ENCODE measurements at regions not wholly inside any gene's neighbourhood (a gene's known extent, or its start where the extent isn't known, plus 50 kb on each side); places are given as distances from the start of the nearest gene placed in this dataset.

- WGBS, result 73% methylated on average over 3 of the region's 3 CpGs
- H3K27ac ChIP-seq (ENCODE audit: low read depth), result no peak overlapping the region
These were observed 1318.5 kb downstream of the PCDH9 start for GRCh38 chr13:65911546-65912193.

GRCh38 chr13:65909501-65909900 lies 1320.6 kb downstream of the PCDH9 start:
- no peaks in the 10 kb centered on the region for H3K36me3 ChIP-seq (ENCODE audit: insufficient read depth)
- DNase-seq (ENCODE audit: extremely low spot score), result no peak
- WGBS, result 96% methylated on average over 1 of the region's 1 CpG
- H3K4me1 ChIP-seq (ENCODE audit: insufficient read depth), result no peaks in the 10 kb centered on the region
- no peak overlapping the region for H3K27ac ChIP-seq (ENCODE audit: low read depth)
- H3K4me3 ChIP-seq (ENCODE audit: low read depth, low read length), result no peak overlapping the region

More at GRCh38 chr13:65911546-65912193, 1318.5 kb downstream of the PCDH9 start:
- Histone ChIP-seq H3K4me3 (ENCODE audit: low read depth, low read length) (no peak overlapping the region), H3K4me1 (ENCODE audit: insufficient read depth) (no peaks in the 10 kb centered on the region), H3K36me3 (ENCODE audit: insufficient read depth) (no peaks in the 10 kb centered on the region)
- DNase-seq (ENCODE audit: extremely low spot score), result no peak

DNA sequence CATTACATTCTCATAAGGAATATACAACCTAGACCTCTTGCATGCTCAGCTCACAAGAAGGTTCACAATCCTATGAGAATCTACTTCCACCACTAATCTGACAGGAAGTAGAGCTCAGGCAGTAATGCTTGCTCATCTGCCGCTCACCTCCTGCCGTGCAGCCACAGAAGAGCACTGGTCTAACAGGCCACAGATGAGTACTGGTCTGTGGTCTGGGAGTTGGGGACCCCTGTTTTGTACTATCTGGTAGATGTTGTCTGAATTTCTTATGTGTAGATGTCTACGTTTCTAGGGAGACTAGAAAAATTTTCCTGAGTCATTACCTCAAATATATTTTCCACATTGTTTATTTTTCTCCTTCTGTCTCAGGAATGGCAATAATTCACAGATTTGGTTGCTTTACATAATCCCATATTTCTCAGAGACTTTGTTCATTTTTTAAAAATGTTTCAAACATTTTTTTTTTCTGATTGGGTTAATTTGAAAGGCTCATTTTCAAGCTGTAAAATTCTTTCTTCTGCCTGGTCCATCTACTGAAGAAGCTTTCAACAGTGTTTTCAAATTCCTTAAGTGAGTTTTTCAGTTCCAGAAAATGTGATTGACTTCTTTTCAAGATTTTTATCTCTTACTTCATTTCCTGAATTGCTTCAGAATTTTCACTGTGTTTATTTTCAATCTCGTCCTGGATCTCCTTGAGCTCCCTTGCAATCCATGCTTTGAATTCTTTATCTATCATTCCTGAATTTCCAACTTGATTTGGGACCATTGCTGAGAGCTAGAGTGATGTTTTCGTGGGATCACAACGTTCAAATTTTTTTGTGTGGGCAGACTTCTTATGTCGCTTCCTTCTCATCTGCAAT lies 1322.2 kb downstream of the PCDH9 start:
- WGBS, result 89% methylated on average over 7 of the region's 7 CpGs
- no peaks in the 10 kb centered on the region for H3K36me3 ChIP-seq (ENCODE audit: insufficient read depth)
- DNase-seq (ENCODE audit: extremely low spot score), result no peak
- no peaks in the 10 kb centered on the region for H3K4me1 ChIP-seq (ENCODE audit: insufficient read depth)
- H3K4me3 ChIP-seq (ENCODE audit: low read depth, low read length), result no peak overlapping the region
- H3K27ac ChIP-seq (ENCODE audit: low read depth), result no peak overlapping the region

DNA sequence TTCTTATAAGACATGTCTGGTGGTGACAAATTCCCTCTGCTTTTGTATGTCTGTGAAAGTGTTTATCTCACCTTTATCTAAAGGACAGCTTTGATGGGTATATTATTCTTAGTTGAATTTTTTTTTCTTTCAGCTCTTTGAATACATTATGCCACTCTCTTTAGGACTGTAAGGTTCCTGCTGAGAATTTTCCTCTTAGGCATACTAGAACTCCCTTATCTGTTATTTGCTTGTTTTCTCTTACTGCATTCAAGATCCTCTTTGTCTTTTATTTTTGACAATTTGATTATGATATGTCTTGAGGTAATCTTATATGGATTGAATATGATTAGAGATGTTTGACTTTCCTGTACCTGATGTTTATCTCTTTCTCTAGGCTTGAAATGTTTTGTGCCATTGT lies 1328.4 kb downstream of the PCDH9 start:
- Histone ChIP-seq H3K36me3 (ENCODE audit: insufficient read depth) (no peaks in the 10 kb centered on the region), H3K4me1 (ENCODE audit: insufficient read depth) (no peaks in the 10 kb centered on the region), H3K27ac (ENCODE audit: low read depth) (no peak overlapping the region), H3K4me3 (ENCODE audit: low read depth, low read length) (no peak overlapping the region)
- no peak for DNase-seq (ENCODE audit: extremely low spot score)

- H3K36me3 ChIP-seq (ENCODE audit: insufficient read depth), result no peaks in the 10 kb centered on the region
- 90% methylated on average over 2 of the region's 2 CpGs for WGBS
- H3K4me1 ChIP-seq (ENCODE audit: insufficient read depth), result no peaks in the 10 kb centered on the region
- no peak for DNase-seq (ENCODE audit: extremely low spot score)
- H3K27ac ChIP-seq (ENCODE audit: low read depth), result no peak overlapping the region
- H3K4me3 ChIP-seq (ENCODE audit: low read depth, low read length), result no peak overlapping the region
These were observed 1336.1 kb downstream of the PCDH9 start for GRCh38 chr13:65894049-65894448.

DNA sequence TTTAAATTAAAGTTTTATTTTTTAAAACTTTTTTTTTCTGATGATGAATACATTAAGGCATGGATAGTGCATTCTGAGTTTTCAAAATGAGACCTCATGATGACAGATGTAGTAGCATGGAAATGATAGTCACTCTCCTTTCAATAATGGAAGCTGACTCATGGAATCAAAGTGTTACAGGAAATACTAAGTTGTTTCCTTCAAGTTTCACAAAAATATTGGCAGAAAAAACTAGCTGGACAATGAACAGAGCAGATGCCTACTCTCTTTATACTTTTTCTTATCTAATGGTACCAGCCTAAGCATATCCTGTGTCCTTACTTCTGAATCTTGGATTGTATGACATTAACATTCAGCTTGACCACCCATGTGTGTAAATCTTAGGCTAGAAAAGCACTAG lies 1337.3 kb downstream of the PCDH9 start:
- no peak overlapping the region for H3K4me3 ChIP-seq (ENCODE audit: low read depth, low read length)
- no peaks in the 10 kb centered on the region for H3K4me1 ChIP-seq (ENCODE audit: insufficient read depth)
- no peak for DNase-seq (ENCODE audit: extremely low spot score)
- H3K27ac ChIP-seq (ENCODE audit: low read depth), result no peak overlapping the region
- H3K36me3 ChIP-seq (ENCODE audit: insufficient read depth), result no peaks in the 10 kb centered on the region

GRCh38 chr13:65889368-65889767 lies 1340.8 kb downstream of the PCDH9 start:
- no peak for DNase-seq (ENCODE audit: extremely low spot score)
- Histone ChIP-seq H3K4me3 (ENCODE audit: low read depth, low read length) (no peak overlapping the region), H3K27ac (ENCODE audit: low read depth) (no peak overlapping the region), H3K36me3 (ENCODE audit: insufficient read depth) (no peaks in the 10 kb centered on the region), H3K4me1 (ENCODE audit: insufficient read depth) (no peaks in the 10 kb centered on the region)
- WGBS, result 74% methylated on average over 5 of the region's 5 CpGs

- DNase-seq (ENCODE audit: extremely low spot score), result no peak
- Histone ChIP-seq H3K36me3 (ENCODE audit: insufficient read depth) (no peaks in the 10 kb centered on the region), H3K27ac (ENCODE audit: low read depth) (no peak overlapping the region), H3K4me1 (ENCODE audit: insufficient read depth) (no peaks in the 10 kb centered on the region), H3K4me3 (ENCODE audit: low read depth, low read length) (no peak overlapping the region)
- WGBS, result 81% methylated on average over 4 of the region's 4 CpGs
These were observed 1347.3 kb downstream of the PCDH9 start for GRCh38 chr13:65882810-65883209.

- no peak for DNase-seq (ENCODE audit: extremely low spot score)
- Histone ChIP-seq H3K4me3 (ENCODE audit: low read depth, low read length) (no peak overlapping the region), H3K27ac (ENCODE audit: low read depth) (no peak overlapping the region), H3K4me1 (ENCODE audit: insufficient read depth) (no peaks in the 10 kb centered on the region), H3K36me3 (ENCODE audit: insufficient read depth) (no peaks in the 10 kb centered on the region)
- 88% methylated on average over 3 of the region's 3 CpGs for WGBS
These were observed 1348.5 kb downstream of the PCDH9 start for GRCh38 chr13:65881561-65882155.

DNA sequence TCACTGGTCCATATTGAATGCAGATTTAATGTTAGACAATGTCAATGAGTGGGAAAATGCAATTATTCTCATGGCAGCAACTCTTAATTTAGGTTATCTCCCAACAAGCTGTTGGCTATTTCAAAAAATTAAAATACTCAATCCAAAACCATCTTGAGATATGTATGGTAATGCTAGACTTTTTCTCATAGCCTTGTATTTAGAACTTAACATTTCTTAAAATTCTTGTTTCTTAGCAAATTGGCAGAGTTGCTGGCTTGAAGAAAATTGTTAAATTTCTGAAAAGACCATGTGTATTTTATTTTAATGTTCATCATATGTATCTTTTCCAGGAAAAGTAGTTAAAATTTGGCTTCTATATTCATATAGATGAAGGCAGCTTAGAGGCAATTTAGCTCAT lies 1355.1 kb downstream of the PCDH9 start:
- Histone ChIP-seq H3K4me3 (ENCODE audit: low read depth, low read length) (no peak overlapping the region), H3K36me3 (ENCODE audit: insufficient read depth) (no peaks in the 10 kb centered on the region), H3K27ac (ENCODE audit: low read depth) (no peak overlapping the region), H3K4me1 (ENCODE audit: insufficient read depth) (no peaks in the 10 kb centered on the region)
- no peak for DNase-seq (ENCODE audit: extremely low spot score)

GRCh38 chr13:65872448-65872847 lies 1357.7 kb downstream of the PCDH9 start:
- no peak overlapping the region for H3K4me3 ChIP-seq (ENCODE audit: low read depth, low read length)
- no peaks in the 10 kb centered on the region for H3K4me1 ChIP-seq (ENCODE audit: insufficient read depth)
- DNase-seq (ENCODE audit: extremely low spot score), result no peak
- H3K27ac ChIP-seq (ENCODE audit: low read depth), result no peak overlapping the region
- H3K36me3 ChIP-seq (ENCODE audit: insufficient read depth), result no peaks in the 10 kb centered on the region

- H3K4me1 ChIP-seq (ENCODE audit: insufficient read depth), result no peaks in the 10 kb centered on the region
- H3K27ac ChIP-seq (ENCODE audit: low read depth), result no peak overlapping the region
- no peaks in the 10 kb centered on the region for H3K36me3 ChIP-seq (ENCODE audit: insufficient read depth)
- no peak overlapping the region for H3K4me3 ChIP-seq (ENCODE audit: low read depth, low read length)
- no peak for DNase-seq (ENCODE audit: extremely low spot score)
- 79% methylated on average over 6 of the region's 6 CpGs for WGBS
These were observed 1361.3 kb downstream of the PCDH9 start for GRCh38 chr13:65868884-65869283.

- H3K4me3 ChIP-seq (ENCODE audit: low read depth, low read length), result no peak overlapping the region
- 79% methylated on average over 4 of the region's 4 CpGs for WGBS
- no peaks in the 10 kb centered on the region for H3K4me1 ChIP-seq (ENCODE audit: insufficient read depth)
- H3K36me3 ChIP-seq (ENCODE audit: insufficient read depth), result no peaks in the 10 kb centered on the region
- H3K27ac ChIP-seq (ENCODE audit: low read depth), result no peak overlapping the region
- DNase-seq (ENCODE audit: extremely low spot score), result no peak
These were observed 1362.0 kb downstream of the PCDH9 start for GRCh38 chr13:65868099-65868498.

DNA sequence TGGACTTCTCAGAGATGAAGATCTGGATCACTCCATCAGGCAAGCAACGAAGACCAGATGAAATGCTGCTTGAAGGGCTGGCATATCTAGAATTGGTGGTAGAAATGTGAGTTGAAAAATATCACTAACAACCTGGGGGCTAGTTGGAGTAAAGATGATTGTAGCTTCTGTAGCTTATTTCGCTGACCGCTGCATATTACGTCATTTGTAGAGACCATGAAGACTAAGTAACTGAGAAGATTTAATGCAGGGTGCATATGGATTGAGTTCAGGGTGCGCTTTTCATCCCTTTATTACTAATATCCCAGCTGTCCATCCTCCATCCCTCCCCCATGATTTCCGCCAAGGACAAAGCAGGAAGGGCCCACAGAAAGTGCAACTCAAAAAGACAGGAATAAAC lies 1364.0 kb downstream of the PCDH9 start:
- Histone ChIP-seq H3K27ac (ENCODE audit: low read depth) (no peak overlapping the region), H3K36me3 (ENCODE audit: insufficient read depth) (no peaks in the 10 kb centered on the region), H3K4me3 (ENCODE audit: low read depth, low read length) (no peak overlapping the region), H3K4me1 (ENCODE audit: insufficient read depth) (no peaks in the 10 kb centered on the region)
- 97% methylated on average over 6 of the region's 6 CpGs for WGBS
- no peak for DNase-seq (ENCODE audit: extremely low spot score)
